PFSK-1 (cell line): ENCODE measurements at regions not wholly inside any gene's neighbourhood (a gene's known extent, or its start where the extent isn't known, plus 50 kb on each side); places are given as distances from the start of the nearest gene placed in this dataset.

Experiments used
- FOXP2 ChIP-seq: optimal IDR thresholded peaks from 2 replicates; pipeline ENCODE3; 2011; ENCODE audit warnings: borderline replicate concordance, control low read depth, inconsistent platforms; ENCODE audit not compliant: insufficient read depth; ENCODE audit errors: extremely low read length, extremely low read depth
- POLR2AphosphoS5 ChIP-seq: IDR thresholded peaks from 2 replicates; pipeline ENCODE4 v1.6.1; 2012; ENCODE audit warnings: low read depth, mild to moderate bottlenecking, control low read depth, low read length, moderate library complexity
- REST ChIP-seq, 2 experiments: IDR thresholded peaks; 2 replicates each; pipeline versions ENCODE4 v1.6.1 to v1.8.0; 2011 to 2012; ENCODE audit warnings: low read depth in 2 of 2, low read length in 2 of 2, control low read depth in 1 of 2, inconsistent platforms in 1 of 2, mild to moderate bottlenecking in 1 of 2, moderate library complexity in 1 of 2; ENCODE audit not compliant: insufficient read depth in 1 of 2
- SIN3A ChIP-seq: IDR thresholded peaks from 2 replicates; pipeline ENCODE4 v1.6.1; 2012; ENCODE audit warnings: mild to moderate bottlenecking, low read length, moderate library complexity, borderline replicate concordance; ENCODE audit not compliant: insufficient read depth
- TAF1 ChIP-seq: IDR thresholded peaks from 2 replicates; pipeline ENCODE4 v1.6.1; 2012; ENCODE audit warnings: low read length, control low read depth, borderline replicate concordance; ENCODE audit not compliant: insufficient read depth

- TF ChIP-seq SIN3A, result no peak
- TF ChIP-seq REST (IDR thresholded peaks at IDR 0.05; ENCODE audit: insufficient read depth in 1 of 2, low read depth in 2 of 2, low read length in 2 of 2), result no peak
- TF ChIP-seq POLR2AphosphoS5, result no peak
- no peak for TF ChIP-seq TAF1
- no peak for TF ChIP-seq FOXP2
Observed at GRCh38 chr12:111247083-111247783, 121.7 kb downstream of the PHETA1 start.

GRCh38 chr12:111246477-111247011 lies 122.4 kb downstream of the PHETA1 start:
- TF ChIP-seq SIN3A (no peak), FOXP2 (no peak), POLR2AphosphoS5 (no peak), REST (IDR thresholded peaks at IDR 0.05; ENCODE audit: insufficient read depth in 1 of 2, low read depth in 2 of 2, low read length in 2 of 2) (no peak), TAF1 (no peak)

- TF ChIP-seq FOXP2, result no peak
- no peak for TF ChIP-seq REST (IDR thresholded peaks at IDR 0.05; ENCODE audit: insufficient read depth in 1 of 2, low read depth in 2 of 2, low read length in 2 of 2)
- no peak for TF ChIP-seq TAF1
- TF ChIP-seq POLR2AphosphoS5, result no peak
- no peak for TF ChIP-seq SIN3A
Observed at GRCh38 chr12:111245701-111246476, 123.0 kb downstream of the PHETA1 start.

GRCh38 chr12:111244673-111245072 lies 124.2 kb downstream of the PHETA1 start:
- TF ChIP-seq POLR2AphosphoS5 (no peak), FOXP2 (no peak), SIN3A (no peak), TAF1 (no peak), REST (IDR thresholded peaks at IDR 0.05; ENCODE audit: insufficient read depth in 1 of 2, low read depth in 2 of 2, low read length in 2 of 2) (no peak)
